ENCODE measurements at regions not wholly inside any gene's neighbourhood (a gene's known extent, or its start where the extent isn't known, plus 50 kb on each side); places are given as distances from the start of the nearest gene placed in this dataset.

DNA sequence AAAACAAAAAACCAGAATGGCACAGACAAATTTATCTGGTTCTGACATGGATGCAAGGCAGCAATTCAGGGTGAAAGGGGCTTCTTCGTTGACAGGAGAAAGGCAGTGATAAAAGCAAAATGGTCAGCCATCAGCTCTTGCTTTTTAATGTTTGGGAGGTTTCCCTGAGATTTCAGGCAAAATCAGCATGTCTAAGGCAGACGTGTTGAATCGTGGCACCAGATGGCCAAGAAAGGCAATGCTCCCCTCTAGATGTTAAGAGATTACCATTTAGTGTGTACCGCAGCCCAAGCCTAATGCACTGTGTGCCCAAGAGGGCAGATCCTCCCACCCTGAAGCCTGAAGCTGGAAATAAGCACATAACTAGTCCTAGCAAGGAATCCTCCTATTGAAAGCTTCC is 88.8 kb upstream of the GALNT18 start:
- TF ChIP-seq, protein P1, sequence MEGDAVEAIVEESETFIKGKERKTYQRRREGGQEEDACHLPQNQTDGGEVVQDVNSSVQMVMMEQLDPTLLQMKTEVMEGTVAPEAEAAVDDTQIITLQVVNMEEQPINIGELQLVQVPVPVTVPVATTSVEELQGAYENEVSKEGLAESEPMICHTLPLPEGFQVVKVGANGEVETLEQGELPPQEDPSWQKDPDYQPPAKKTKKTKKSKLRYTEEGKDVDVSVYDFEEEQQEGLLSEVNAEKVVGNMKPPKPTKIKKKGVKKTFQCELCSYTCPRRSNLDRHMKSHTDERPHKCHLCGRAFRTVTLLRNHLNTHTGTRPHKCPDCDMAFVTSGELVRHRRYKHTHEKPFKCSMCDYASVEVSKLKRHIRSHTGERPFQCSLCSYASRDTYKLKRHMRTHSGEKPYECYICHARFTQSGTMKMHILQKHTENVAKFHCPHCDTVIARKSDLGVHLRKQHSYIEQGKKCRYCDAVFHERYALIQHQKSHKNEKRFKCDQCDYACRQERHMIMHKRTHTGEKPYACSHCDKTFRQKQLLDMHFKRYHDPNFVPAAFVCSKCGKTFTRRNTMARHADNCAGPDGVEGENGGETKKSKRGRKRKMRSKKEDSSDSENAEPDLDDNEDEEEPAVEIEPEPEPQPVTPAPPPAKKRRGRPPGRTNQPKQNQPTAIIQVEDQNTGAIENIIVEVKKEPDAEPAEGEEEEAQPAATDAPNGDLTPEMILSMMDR (IDR thresholded peaks at IDR 0.05), result no peak
- TF ChIP-seq ZFX (IDR thresholded peaks at IDR 0.05; ENCODE audit: borderline replicate concordance), result no peak
